Kidney epithelial cell (primary cell): ENCODE measurements at regions not wholly inside any gene's neighbourhood (a gene's known extent, or its start where the extent isn't known, plus 50 kb on each side); places are given as distances from the start of the nearest gene placed in this dataset.

Experiments used
- DNase-seq: peaks from one replicate; pipeline ENCODE4 v3.0.0-alpha.2; 2010; ENCODE audit warnings: low read depth
- H3K27me3 ChIP-seq: 2 replicates; pipeline ENCODE4 v1.6.0; 2011; ENCODE audit warnings: low read length; ENCODE audit not compliant: control insufficient read depth, insufficient read depth
- H3K36me3 ChIP-seq: 2 replicates; pipeline ENCODE4 v1.5.1; 2011; ENCODE audit warnings: low read length; ENCODE audit not compliant: control insufficient read depth, insufficient read depth
- H3K4me3 ChIP-seq: 2 replicates; pipeline ENCODE4 v1.5.1; 2011; ENCODE audit warnings: low read depth, mild to moderate bottlenecking, control low read depth, low read length
- CTCF ChIP-seq: IDR thresholded peaks from 2 replicates; pipeline ENCODE4 v1.5.1; 2011; ENCODE audit warnings: mild to moderate bottlenecking, moderate library complexity, low read length, control low read depth, inconsistent platforms; ENCODE audit not compliant: insufficient read depth, poor library complexity, severe bottlenecking

- DNase-seq, result no peak
Measured at GRCh38 chr4:137632842-137633241, 100.5 kb upstream of the PCDH18 start.

GRCh38 chr4:137631605-137632004 is 99.3 kb upstream of the PCDH18 start:
- H3K36me3 ChIP-seq, result no peaks in the 10 kb centered on the region
- DNase-seq, result no peak
- TF ChIP-seq CTCF, result no peak
- no peaks in the 10 kb centered on the region for H3K27me3 ChIP-seq
- no peak overlapping the region for H3K4me3 ChIP-seq

More at GRCh38 chr4:137632842-137633241, 100.5 kb upstream of the PCDH18 start:
- Histone ChIP-seq H3K36me3 (no peaks in the 10 kb centered on the region), H3K27me3 (no peaks in the 10 kb centered on the region), H3K4me3 (no peak overlapping the region)
- TF ChIP-seq CTCF, result no peak

GRCh38 chr4:137630252-137630651 is 98.0 kb upstream of the PCDH18 start:
- Histone ChIP-seq H3K4me3 (no peak overlapping the region), H3K27me3 (no peaks in the 10 kb centered on the region), H3K36me3 (no peaks in the 10 kb centered on the region)
- no peak for TF ChIP-seq CTCF
- no peak for DNase-seq

GRCh38 chr4:137627739-137628460 is 95.6 kb upstream of the PCDH18 start:
- no peaks in the 10 kb centered on the region for H3K27me3 ChIP-seq
- H3K36me3 ChIP-seq, result no peaks in the 10 kb centered on the region
- no peak for DNase-seq
- H3K4me3 ChIP-seq, result no peak overlapping the region
- TF ChIP-seq CTCF, result no peak

GRCh38 chr4:137626942-137627738 is 94.8 kb upstream of the PCDH18 start:
- DNase-seq, result no peak
- Histone ChIP-seq H3K4me3 (no peak overlapping the region), H3K27me3 (no peaks in the 10 kb centered on the region), H3K36me3 (no peaks in the 10 kb centered on the region)
- no peak for TF ChIP-seq CTCF
